ENCODE measurements at regions not wholly inside any gene's neighbourhood (a gene's known extent, or its start where the extent isn't known, plus 50 kb on each side); places are given as distances from the start of the nearest gene placed in this dataset.

DNA sequence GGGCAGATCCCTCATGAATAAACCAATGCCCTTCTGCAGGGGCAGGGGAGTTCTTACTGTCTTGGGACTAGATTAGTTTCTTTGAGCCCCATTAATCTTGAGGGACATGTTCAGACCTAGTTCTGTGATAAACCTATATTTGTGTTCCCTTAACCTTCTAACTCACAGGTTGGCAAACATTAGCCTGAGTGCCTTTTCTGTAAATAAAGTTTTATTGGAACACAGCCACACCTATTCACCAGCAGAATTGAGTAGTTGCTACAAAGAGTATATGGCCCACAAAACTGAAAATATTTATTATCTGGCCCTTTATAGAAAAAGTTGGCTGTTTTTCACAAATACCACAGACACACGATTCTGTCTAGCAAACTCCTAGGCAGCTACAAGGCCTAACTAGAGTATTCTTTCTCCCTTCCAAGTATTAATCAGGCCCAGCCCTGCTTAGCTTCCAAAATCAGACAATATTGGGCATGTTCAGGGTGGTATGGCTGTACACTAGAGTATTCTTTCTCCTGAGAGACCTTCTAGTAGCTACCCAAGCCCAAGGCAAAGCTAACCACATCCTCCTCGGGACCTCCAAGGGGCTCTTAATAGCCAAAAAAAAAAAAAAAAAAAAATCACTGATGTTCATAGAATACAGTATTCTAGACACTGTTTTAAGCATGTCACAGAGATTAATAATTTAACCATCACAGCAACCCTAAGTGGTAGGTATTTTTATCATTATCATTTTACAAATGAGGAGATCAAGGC lies 199.3 kb upstream of the PWP1 start:
- no peak for TF ChIP-seq FOXP2 (optimal IDR thresholded peaks at IDR 0.05; ENCODE audit: borderline replicate concordance, extremely low read depth, extremely low read length, insufficient read depth)
- TF ChIP-seq SIN3A (IDR thresholded peaks at IDR 0.05; ENCODE audit: borderline replicate concordance, insufficient read depth, low read length), result no peak

DNA sequence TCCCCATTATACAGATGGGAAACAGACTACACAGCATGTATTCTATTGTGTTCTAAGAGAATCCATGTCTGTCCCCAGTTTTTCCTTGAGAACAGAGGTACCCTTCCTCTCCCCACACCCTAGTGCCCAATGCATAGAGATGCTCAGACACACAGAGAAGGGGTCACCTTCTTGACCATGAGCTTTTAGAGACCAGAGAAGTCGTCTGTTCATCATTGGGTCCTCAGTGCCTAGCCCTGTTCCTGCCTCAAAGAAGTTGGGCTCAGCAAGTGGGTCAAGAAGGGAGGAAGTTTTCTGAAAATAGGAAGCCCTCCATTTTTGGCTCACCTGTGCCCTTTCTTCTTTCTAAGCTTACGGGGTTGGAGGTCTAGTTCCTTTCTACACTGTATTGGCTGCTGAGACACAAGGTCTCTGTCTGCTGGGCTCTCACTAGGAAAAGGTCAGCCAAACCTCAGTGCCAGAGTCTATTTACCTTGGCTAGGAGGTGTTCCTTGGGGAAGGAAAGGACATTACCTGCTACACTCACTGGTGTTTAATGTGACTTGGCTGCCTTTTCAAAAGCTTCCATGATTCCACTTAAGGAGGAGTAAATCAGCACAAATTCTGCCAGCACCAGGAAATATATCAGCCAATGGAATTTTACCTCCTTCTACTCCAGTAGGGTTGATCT lies 198.5 kb upstream of the PWP1 start:
- TF ChIP-seq, protein P1, sequence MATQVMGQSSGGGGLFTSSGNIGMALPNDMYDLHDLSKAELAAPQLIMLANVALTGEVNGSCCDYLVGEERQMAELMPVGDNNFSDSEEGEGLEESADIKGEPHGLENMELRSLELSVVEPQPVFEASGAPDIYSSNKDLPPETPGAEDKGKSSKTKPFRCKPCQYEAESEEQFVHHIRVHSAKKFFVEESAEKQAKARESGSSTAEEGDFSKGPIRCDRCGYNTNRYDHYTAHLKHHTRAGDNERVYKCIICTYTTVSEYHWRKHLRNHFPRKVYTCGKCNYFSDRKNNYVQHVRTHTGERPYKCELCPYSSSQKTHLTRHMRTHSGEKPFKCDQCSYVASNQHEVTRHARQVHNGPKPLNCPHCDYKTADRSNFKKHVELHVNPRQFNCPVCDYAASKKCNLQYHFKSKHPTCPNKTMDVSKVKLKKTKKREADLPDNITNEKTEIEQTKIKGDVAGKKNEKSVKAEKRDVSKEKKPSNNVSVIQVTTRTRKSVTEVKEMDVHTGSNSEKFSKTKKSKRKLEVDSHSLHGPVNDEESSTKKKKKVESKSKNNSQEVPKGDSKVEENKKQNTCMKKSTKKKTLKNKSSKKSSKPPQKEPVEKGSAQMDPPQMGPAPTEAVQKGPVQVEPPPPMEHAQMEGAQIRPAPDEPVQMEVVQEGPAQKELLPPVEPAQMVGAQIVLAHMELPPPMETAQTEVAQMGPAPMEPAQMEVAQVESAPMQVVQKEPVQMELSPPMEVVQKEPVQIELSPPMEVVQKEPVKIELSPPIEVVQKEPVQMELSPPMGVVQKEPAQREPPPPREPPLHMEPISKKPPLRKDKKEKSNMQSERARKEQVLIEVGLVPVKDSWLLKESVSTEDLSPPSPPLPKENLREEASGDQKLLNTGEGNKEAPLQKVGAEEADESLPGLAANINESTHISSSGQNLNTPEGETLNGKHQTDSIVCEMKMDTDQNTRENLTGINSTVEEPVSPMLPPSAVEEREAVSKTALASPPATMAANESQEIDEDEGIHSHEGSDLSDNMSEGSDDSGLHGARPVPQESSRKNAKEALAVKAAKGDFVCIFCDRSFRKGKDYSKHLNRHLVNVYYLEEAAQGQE (IDR thresholded peaks at IDR 0.05; ENCODE audit: insufficient read depth in 1 of 2, low read depth in 2 of 2, low read length in 2 of 2), result no peak
- TF ChIP-seq POLR2AphosphoS5 (IDR thresholded peaks at IDR 0.05; ENCODE audit: low read depth, low read length) (no peak), TAF1 (IDR thresholded peaks at IDR 0.05; ENCODE audit: borderline replicate concordance, insufficient read depth, low read length) (no peak), FOXP2 (optimal IDR thresholded peaks at IDR 0.05; ENCODE audit: borderline replicate concordance, extremely low read depth, extremely low read length, insufficient read depth) (no peak), SIN3A (IDR thresholded peaks at IDR 0.05; ENCODE audit: borderline replicate concordance, insufficient read depth, low read length) (no peak)

DNA sequence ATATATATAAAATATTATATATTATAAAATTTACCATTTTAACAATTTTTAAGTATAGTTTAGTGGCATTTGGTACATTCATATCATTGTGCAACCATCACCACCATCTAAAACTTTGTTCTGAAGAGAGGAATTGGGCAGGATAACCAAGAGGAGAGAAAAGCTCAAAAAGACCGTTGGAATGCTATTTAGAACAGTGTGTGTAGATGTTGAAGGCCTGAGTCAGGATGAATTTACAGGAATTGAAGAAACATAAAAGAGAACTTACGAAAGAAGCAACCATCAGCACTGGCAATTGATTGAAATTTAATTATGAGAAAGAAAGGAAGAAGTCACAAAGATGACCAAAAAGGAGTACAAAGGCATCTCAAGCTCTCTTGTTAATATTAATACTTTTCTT lies 196.9 kb upstream of the PWP1 start:
- no peak for TF ChIP-seq SIN3A (IDR thresholded peaks at IDR 0.05; ENCODE audit: borderline replicate concordance, insufficient read depth, low read length)
- TF ChIP-seq POLR2AphosphoS5 (IDR thresholded peaks at IDR 0.05; ENCODE audit: low read depth, low read length), result no peak
- TF ChIP-seq FOXP2 (optimal IDR thresholded peaks at IDR 0.05; ENCODE audit: borderline replicate concordance, extremely low read depth, extremely low read length, insufficient read depth), result no peak
- TF ChIP-seq, protein P1 (IDR thresholded peaks at IDR 0.05; ENCODE audit: insufficient read depth in 1 of 2, low read depth in 2 of 2, low read length in 2 of 2), result no peak
- TF ChIP-seq TAF1 (IDR thresholded peaks at IDR 0.05; ENCODE audit: borderline replicate concordance, insufficient read depth, low read length), result no peak

DNA sequence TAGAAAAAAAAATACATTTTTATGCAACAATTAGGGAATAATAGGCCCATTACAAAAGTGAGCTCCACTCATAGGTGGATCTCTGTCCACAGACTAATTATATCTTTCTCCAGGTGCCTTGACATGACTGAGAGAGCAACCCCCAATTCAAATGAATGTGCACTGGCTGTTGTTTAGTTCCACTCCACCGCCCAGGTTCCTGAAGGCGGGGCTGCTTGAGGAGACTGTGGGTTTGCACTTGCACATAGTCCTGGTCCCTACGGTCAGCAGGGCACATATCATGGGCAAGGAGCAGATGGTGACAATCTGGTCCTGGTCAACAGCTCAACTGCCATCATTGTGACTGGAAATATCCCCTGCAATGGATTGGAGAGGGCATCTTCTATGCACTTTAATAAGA lies 195.6 kb upstream of the PWP1 start:
- TF ChIP-seq, protein P1 (IDR thresholded peaks at IDR 0.05; ENCODE audit: insufficient read depth in 1 of 2, low read depth in 2 of 2, low read length in 2 of 2), result no peak
- TF ChIP-seq TAF1 (IDR thresholded peaks at IDR 0.05; ENCODE audit: borderline replicate concordance, insufficient read depth, low read length) (no peak), POLR2AphosphoS5 (IDR thresholded peaks at IDR 0.05; ENCODE audit: low read depth, low read length) (no peak), SIN3A (IDR thresholded peaks at IDR 0.05; ENCODE audit: borderline replicate concordance, insufficient read depth, low read length) (no peak), FOXP2 (optimal IDR thresholded peaks at IDR 0.05; ENCODE audit: borderline replicate concordance, extremely low read depth, extremely low read length, insufficient read depth) (no peak)

DNA sequence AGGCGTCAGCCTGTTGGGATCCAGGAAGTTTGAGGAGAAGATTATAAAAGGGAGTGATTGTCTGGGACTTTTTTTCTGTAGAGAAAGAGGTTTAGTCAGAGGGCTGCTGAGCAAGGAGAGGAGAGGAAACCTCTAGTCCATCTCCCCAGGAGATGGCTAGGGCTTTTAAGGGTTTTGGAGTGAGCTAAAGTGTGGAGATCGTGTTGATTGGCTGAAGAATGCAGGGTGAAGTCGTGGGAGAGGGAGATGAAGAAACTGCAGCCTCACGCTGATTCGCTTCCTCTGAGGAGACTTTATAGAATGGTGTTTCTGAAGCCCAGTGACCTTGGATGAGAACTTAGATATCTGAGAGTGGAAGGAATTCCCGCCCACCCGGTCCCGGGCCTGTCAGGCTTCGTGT lies 193.7 kb upstream of the PWP1 start:
- TF ChIP-seq FOXP2 (optimal IDR thresholded peaks at IDR 0.05; ENCODE audit: borderline replicate concordance, extremely low read depth, extremely low read length, insufficient read depth) (no peak), TAF1 (IDR thresholded peaks at IDR 0.05; ENCODE audit: borderline replicate concordance, insufficient read depth, low read length) (no peak), SIN3A (IDR thresholded peaks at IDR 0.05; ENCODE audit: borderline replicate concordance, insufficient read depth, low read length) (no peak), POLR2AphosphoS5 (IDR thresholded peaks at IDR 0.05; ENCODE audit: low read depth, low read length) (no peak)
- TF ChIP-seq, protein P1 (IDR thresholded peaks at IDR 0.05; ENCODE audit: insufficient read depth in 1 of 2, low read depth in 2 of 2, low read length in 2 of 2), result no peak
